ENCODE measurements at regions not wholly inside any gene's neighbourhood (a gene's known extent, or its start where the extent isn't known, plus 50 kb on each side); places are given as distances from the start of the nearest gene placed in this dataset.

GRCh38 chr11:81705283-81705682 lies 1028.4 kb downstream of the FAM181B start:
- Mint-ChIP-seq H3K4me1 (no peaks in the 10 kb centered on the region), H3K9me3 (peaks cover 7 to 11% of the 10 kb centered on the region in 2 experiments; a peak in 4 of 5 replicates), H3K36me3 (ENCODE audit: insufficient read depth in 1 of 3, low read depth in 3 of 3) (no peaks in the 10 kb centered on the region), H3K27me3 (ENCODE audit: low read depth) (no peaks in the 10 kb centered on the region), H3K27ac (no peak overlapping the region), H3K4me3 (no peak overlapping the region)
- Histone ChIP-seq H3K9me3 (ENCODE audit: control insufficient read depth, low read depth, low read length) (no peaks in the 10 kb centered on the region), H3K79me1 (ENCODE audit: insufficient read depth, low read depth, low read length, poor library complexity, severe bottlenecking) (no peaks in the 10 kb centered on the region), H3K18ac (ENCODE audit: insufficient read length, low read depth, low read length) (no peak overlapping the region), H4K91ac (ENCODE audit: insufficient read length, low read depth, low read length) (no peak overlapping the region), H4K8ac (replicated peaks; ENCODE audit: insufficient read length, low read depth, low read length) (no peak overlapping the region), H4K5ac (ENCODE audit: insufficient read length, low read depth, low read length) (no peak overlapping the region), H3K23me2 (ENCODE audit: insufficient read length, low read depth, low read length, poor library complexity, severe bottlenecking) (no peaks in the 10 kb centered on the region), H3K56ac (ENCODE audit: insufficient read length, low read depth, low read length) (no peak overlapping the region), H2AK5ac (ENCODE audit: insufficient read length, low read length) (no peak overlapping the region), H3K79me2 (ENCODE audit: insufficient read depth, low read length) (no peaks in the 10 kb centered on the region), H3K4me2 (ENCODE audit: insufficient read depth, insufficient read length, low read length) (no peak overlapping the region), H3T11ph (ENCODE audit: low read length) (no peak overlapping the region), H3K23ac (ENCODE audit: insufficient read length, low read depth, low read length) (no peak overlapping the region), H3K4me1 (ENCODE audit: insufficient read depth, low read length) (no peaks in the 10 kb centered on the region), H2BK5ac (ENCODE audit: insufficient read length, low read length) (no peak overlapping the region), H3K27ac (ENCODE audit: insufficient read length, low read depth, low read length) (no peak overlapping the region), H3K9ac (ENCODE audit: extremely low read depth, insufficient read length, low read length) (no peak overlapping the region), H2AFZ (ENCODE audit: low read length) (no peak overlapping the region), H2BK20ac (ENCODE audit: low read depth, low read length, poor library complexity, severe bottlenecking) (no peak overlapping the region), H2BK120ac (ENCODE audit: low read depth, low read length, poor library complexity, severe bottlenecking) (no peak overlapping the region), H2BK12ac (ENCODE audit: insufficient read length, low read depth, low read length) (no peak overlapping the region), H3K4ac (ENCODE audit: low read depth, low read length) (no peak overlapping the region), H3K14ac (ENCODE audit: insufficient read depth, low read length) (no peak overlapping the region), H3K27me3 (ENCODE audit: insufficient read depth, low read length) (no peaks in the 10 kb centered on the region), H2BK15ac (ENCODE audit: low read depth, low read length) (no peak overlapping the region), H4K20me1 (ENCODE audit: control insufficient read depth, insufficient read depth, insufficient read length) (no peaks in the 10 kb centered on the region)
- no peak for TF ChIP-seq CTCF (conservative IDR thresholded peaks at IDR 0.05)
- WGBS (ENCODE audit: extremely low coverage, insufficient read length, low lambda C conversion rate): no CpG with 5 or more reads among the region's 3 CpGs
- no peak for DNase-seq

All from H9 (cell line).